ENCODE measurements at regions not wholly inside any gene's neighbourhood (a gene's known extent, or its start where the extent isn't known, plus 50 kb on each side); places are given as distances from the start of the nearest gene placed in this dataset.

GRCh38 chr5:143742951-143743350 is 69.0 kb upstream of the HMHB1 start (continued):
- TF ChIP-seq, protein P1, sequence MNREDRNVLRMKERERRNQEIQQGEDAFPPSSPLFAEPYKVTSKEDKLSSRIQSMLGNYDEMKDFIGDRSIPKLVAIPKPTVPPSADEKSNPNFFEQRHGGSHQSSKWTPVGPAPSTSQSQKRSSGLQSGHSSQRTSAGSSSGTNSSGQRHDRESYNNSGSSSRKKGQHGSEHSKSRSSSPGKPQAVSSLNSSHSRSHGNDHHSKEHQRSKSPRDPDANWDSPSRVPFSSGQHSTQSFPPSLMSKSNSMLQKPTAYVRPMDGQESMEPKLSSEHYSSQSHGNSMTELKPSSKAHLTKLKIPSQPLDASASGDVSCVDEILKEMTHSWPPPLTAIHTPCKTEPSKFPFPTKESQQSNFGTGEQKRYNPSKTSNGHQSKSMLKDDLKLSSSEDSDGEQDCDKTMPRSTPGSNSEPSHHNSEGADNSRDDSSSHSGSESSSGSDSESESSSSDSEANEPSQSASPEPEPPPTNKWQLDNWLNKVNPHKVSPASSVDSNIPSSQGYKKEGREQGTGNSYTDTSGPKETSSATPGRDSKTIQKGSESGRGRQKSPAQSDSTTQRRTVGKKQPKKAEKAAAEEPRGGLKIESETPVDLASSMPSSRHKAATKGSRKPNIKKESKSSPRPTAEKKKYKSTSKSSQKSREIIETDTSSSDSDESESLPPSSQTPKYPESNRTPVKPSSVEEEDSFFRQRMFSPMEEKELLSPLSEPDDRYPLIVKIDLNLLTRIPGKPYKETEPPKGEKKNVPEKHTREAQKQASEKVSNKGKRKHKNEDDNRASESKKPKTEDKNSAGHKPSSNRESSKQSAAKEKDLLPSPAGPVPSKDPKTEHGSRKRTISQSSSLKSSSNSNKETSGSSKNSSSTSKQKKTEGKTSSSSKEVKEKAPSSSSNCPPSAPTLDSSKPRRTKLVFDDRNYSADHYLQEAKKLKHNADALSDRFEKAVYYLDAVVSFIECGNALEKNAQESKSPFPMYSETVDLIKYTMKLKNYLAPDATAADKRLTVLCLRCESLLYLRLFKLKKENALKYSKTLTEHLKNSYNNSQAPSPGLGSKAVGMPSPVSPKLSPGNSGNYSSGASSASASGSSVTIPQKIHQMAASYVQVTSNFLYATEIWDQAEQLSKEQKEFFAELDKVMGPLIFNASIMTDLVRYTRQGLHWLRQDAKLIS (CRISPR knock-in tag; IDR thresholded peaks at IDR 0.05): no peak
- TF ChIP-seq RNF2 (IDR thresholded peaks at IDR 0.05) (no peak), SRSF3 (IDR thresholded peaks at IDR 0.05; ENCODE audit: insufficient read depth, low read length) (no peak), CREB1 (IDR thresholded peaks at IDR 0.05) (no peak), CREB1 (CRISPR knock-in tag; IDR thresholded peaks at IDR 0.05) (no peak), USF2 (CRISPR knock-in tag; IDR thresholded peaks at IDR 0.05) (no peak), LEF1 (IDR thresholded peaks at IDR 0.05) (no peak), ZBTB9 (CRISPR knock-in tag; IDR thresholded peaks at IDR 0.05) (no peak), ID3 (CRISPR knock-in tag; IDR thresholded peaks at IDR 0.05) (no peak), ID3 (tag; IDR thresholded peaks at IDR 0.05) (no peak)

Data from K562 (cell line).